Tibial nerve (tissue), 3 donors: ENCODE measurements at regions not wholly inside any gene's neighbourhood (a gene's known extent, or its start where the extent isn't known, plus 50 kb on each side); places are given as distances from the start of the nearest gene placed in this dataset.
"Not testable (repeated sequence)": the region's sequence is repeated elsewhere in the genome, so short reads cannot be mapped to it uniquely, and the experiment has no call there.

ENCODE experiments used
- CTCF ChIP-seq, 5 experiments: fragments of 200-600 bp in 3 of 5; fragments of 450-650 bp in 2 of 5; sonication (generic) in 3 of 5; IDR thresholded peaks; one replicate each; pipeline ENCODE4 v1.5.1; 2016 to 2019; ENCODE audit warnings: antibody characterized with exemption in 5 of 5, mild to moderate bottlenecking in 3 of 5, moderate library complexity in 2 of 5
- POLR2A ChIP-seq, 2 donors: fragments of 450-650 bp; IDR thresholded peaks; one replicate each; pipeline ENCODE4 v1.6.1; 2017; ENCODE audit warnings: antibody characterized with exemption in 2 of 2, mild to moderate bottlenecking in 2 of 2, moderate library complexity in 2 of 2

DNA sequence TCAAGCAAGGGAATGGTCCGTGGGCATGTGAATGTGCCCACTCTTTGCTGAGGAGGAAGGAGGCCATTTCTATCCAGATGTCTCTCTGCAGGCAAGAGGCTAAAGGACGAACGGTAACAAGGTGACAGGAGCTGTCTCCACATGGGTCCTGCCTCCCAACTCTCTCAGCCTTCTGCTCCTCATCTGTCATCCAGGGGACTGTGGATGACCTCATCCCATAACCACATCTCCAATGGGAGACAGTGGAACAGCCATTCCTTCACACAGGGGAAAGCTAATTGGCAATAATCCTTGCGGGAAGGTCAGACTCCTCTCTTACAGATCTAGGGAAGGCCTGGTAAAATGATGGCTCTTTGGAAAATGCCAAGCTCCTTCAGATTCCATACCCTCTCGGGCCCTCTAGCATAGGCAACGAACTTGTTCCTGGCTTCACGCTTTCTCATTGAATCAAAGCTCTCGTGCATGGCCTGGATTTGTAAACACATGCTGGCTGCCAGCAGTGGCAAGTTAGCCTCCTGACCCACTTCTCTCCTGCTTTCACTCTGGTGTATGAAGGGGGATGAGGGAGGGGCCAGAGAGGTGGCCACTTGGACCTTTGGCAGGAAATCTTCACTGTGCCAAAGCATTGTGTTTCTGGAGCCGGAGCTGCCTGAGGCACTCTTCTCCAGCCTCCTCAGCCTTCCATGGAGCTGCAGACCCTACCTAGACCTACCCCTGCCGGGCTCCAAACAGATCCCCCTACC, 94.5 kb upstream of the FAM72C start:
- not testable (repeated sequence) for TF ChIP-seq CTCF, POLR2A (IDR thresholded peaks at IDR 0.05)
